K562 (cell line): ENCODE measurements at regions not wholly inside any gene's neighbourhood (a gene's known extent, or its start where the extent isn't known, plus 50 kb on each side); places are given as distances from the start of the nearest gene placed in this dataset.

Experiments
- ATAC-seq: fragments of 200-7000 bp; cut with Tn5 transposase; 3 replicates; pipeline ENCODE4 v1.9.1; 2020; ENCODE audit warnings: moderate library complexity
- BruUV-seq: library from RNA; stranded (reverse); fragments of 400-500 nt; replicated peaks from 2 replicates; lab custom pipeline; 2021; lab: Mats Ljungman, UMichigan
- CTCF ChIA-PET: fragments of 300-600 bp; formaldehyde crosslinking; extraction: SDS; loops from one replicate; lab custom pipeline; 2021; ENCODE audit warnings: low intra/inter-chr PET ratio; lab: Yijun Ruan, JAX
- POLR2A ChIA-PET: fragments of 300-600, 350-650 bp; sonication (Branson Sonifier 250); formaldehyde crosslinking; extraction: SDS; loops from one replicate; lab custom pipeline; 2021; ENCODE audit warnings: antibody characterized with exemption, inconsistent platforms; lab: Yijun Ruan, JAX
- DNase-seq, 4 experiments: peaks; one replicate each; pipeline versions ENCODE4 v3.0.0 to v3.0.0-alpha.2; 2011 to 2018; ENCODE audit warnings: low spot score in 3 of 4, mixed read lengths in 3 of 4; ENCODE audit errors: extremely low read depth in 1 of 4
- FAIRE-seq: peaks from 2 replicates; lab custom pipeline; 2011; peaks lifted over from hg19 to GRCh38; lab: Jason Lieb, UNC
- H2AFZ ChIP-seq: 2 replicates; pipeline ENCODE4 v1.6.0; 2011; ENCODE audit warnings: low read depth, low read length, control low read depth, inconsistent platforms
- H3K27ac ChIP-seq: fragments of 200-600 bp; 3 replicates; pipeline ENCODE4 v1.8.0; 2011; ENCODE audit warnings: low read depth, mild to moderate bottlenecking, control low read depth, inconsistent platforms, low read length, moderate library complexity, mixed read lengths; ENCODE audit errors: extremely low read depth
- H3K27me3 ChIP-seq, 2 experiments: fragments of 300-600 bp in 1 of 2; 2 replicates in 1 of 2; 3 replicates in 1 of 2; pipeline versions ENCODE4 v1.6.0 to v1.8.0; 2011; ENCODE audit warnings: inconsistent platforms in 2 of 2, low read length in 2 of 2, mild to moderate bottlenecking in 1 of 2, mixed read lengths in 1 of 2, moderate library complexity in 1 of 2; ENCODE audit not compliant: control insufficient read depth in 2 of 2, insufficient read depth in 2 of 2
- H3K36me3 ChIP-seq: fragments of 300-600 bp; 3 replicates; pipeline ENCODE4 v1.8.0; 2011; ENCODE audit warnings: mild to moderate bottlenecking, low read length, inconsistent platforms; ENCODE audit not compliant: control insufficient read depth, insufficient read depth
- H3K4me1 ChIP-seq, 2 experiments: fragments of 200-600 bp in 1 of 2; replicated peaks in 1 of 2; 2 replicates in 1 of 2; 3 replicates in 1 of 2; pipeline versions ENCODE4 v1.5.1 to v1.8.0; 2011; ENCODE audit warnings: inconsistent platforms in 2 of 2, low read length in 2 of 2, mild to moderate bottlenecking in 1 of 2, mixed read lengths in 1 of 2, moderate library complexity in 1 of 2; ENCODE audit not compliant: control insufficient read depth in 2 of 2, insufficient read depth in 2 of 2
- H3K4me2 ChIP-seq: 2 replicates; pipeline ENCODE4 v1.6.1; 2011; ENCODE audit warnings: low read length, control low read depth, inconsistent platforms, mixed read lengths; ENCODE audit not compliant: insufficient read depth
- H3K4me3 ChIP-seq: fragments of 200-600 bp; sonication (generic), shearing (Covaris generic); 2 replicates; pipeline ENCODE4 v1.5.1; 2016; ENCODE audit warnings: control low read depth, inconsistent platforms
- H3K79me2 ChIP-seq: fragments of 200-600 bp; 3 replicates; pipeline ENCODE4 v1.8.0; 2011; ENCODE audit warnings: low read length, inconsistent platforms; ENCODE audit not compliant: control insufficient read depth, insufficient read depth
- H3K9ac ChIP-seq, 2 experiments: 2 replicates each; pipeline versions ENCODE4 v1.6.0 to v1.6.1; 2011; ENCODE audit warnings: low read depth in 2 of 2, low read length in 2 of 2, control low read depth in 1 of 2, inconsistent platforms in 1 of 2, mild to moderate bottlenecking in 1 of 2, mixed read lengths in 1 of 2; ENCODE audit not compliant: insufficient read depth in 1 of 2
- H3K9me1 ChIP-seq: one replicate; pipeline ENCODE4 v1.6.0; 2011; ENCODE audit warnings: inconsistent platforms, mild to moderate bottlenecking, low read length, moderate library complexity; ENCODE audit not compliant: control insufficient read depth, insufficient read depth
- H3K9me3 ChIP-seq: replicated peaks from 2 replicates; pipeline ENCODE4 v1.5.1; 2011; ENCODE audit warnings: low read depth, low read length, inconsistent platforms; ENCODE audit not compliant: control insufficient read depth, insufficient read depth
- H4K20me1 ChIP-seq: replicated peaks from 2 replicates; pipeline ENCODE4 v1.6.1; 2011; ENCODE audit warnings: low read length, inconsistent platforms, mixed read lengths; ENCODE audit not compliant: control insufficient read depth, insufficient read depth
- CBFB ChIP-seq: sonication (generic); formaldehyde crosslinking; IDR thresholded peaks from 2 replicates; pipeline ENCODE4 v1.4.0; 2020; ENCODE audit warnings: mild to moderate bottlenecking, missing genetic modification reagents
- EP400 ChIP-seq: fragments of 450-650 bp; IDR thresholded peaks from 2 replicates; pipeline ENCODE4 v1.6.1; 2017; ENCODE audit warnings: antibody characterized with exemption, mild to moderate bottlenecking, moderate library complexity
- HNRNPUL1 ChIP-seq: fragments of 200-400 bp; formaldehyde crosslinking; IDR thresholded peaks from 2 replicates; pipeline ENCODE4 v1.6.1; 2017; ENCODE audit warnings: low read length
- IRF1 ChIP-seq: sonication (generic); formaldehyde crosslinking; IDR thresholded peaks from 2 replicates; pipeline ENCODE4 v1.8.0; 2022; ENCODE audit warnings: missing genetic modification reagents, mild to moderate bottlenecking, borderline replicate concordance
- KHSRP ChIP-seq: fragments of 450-650 bp; IDR thresholded peaks from 2 replicates; pipeline ENCODE4 v1.6.1; 2017
- NFXL1 ChIP-seq: fragments of 450-650 bp; formaldehyde crosslinking; IDR thresholded peaks from 2 replicates; pipeline ENCODE4 v1.4.0; 2021; ENCODE audit warnings: mild to moderate bottlenecking
- PTTG1 ChIP-seq: fragments of 450-650 bp; IDR thresholded peaks from 2 replicates; pipeline ENCODE4 v1.6.1; 2016; ENCODE audit warnings: low read depth, mild to moderate bottlenecking, missing genetic modification characterization, missing compliant biosample characterization
- RCOR1 ChIP-seq, 2 experiments: IDR thresholded peaks; 2 replicates each; pipeline ENCODE4 v1.6.1; 2012; ENCODE audit warnings: low read depth in 2 of 2, low read length in 2 of 2, borderline replicate concordance in 1 of 2, improper control_type of control experiment in 1 of 2
- TCF7L2 ChIP-seq: fragments of 150-350 bp; IDR thresholded peaks from 2 replicates; pipeline ENCODE4 v1.6.1; 2016; ENCODE audit warnings: low read depth, mild to moderate bottlenecking, low read length, moderate library complexity
- ZNF436 ChIP-seq: fragments of 250-450, 450-650 bp; sonication (Bioruptor Pico); formaldehyde crosslinking; IDR thresholded peaks from 2 replicates; pipeline ENCODE4 v1.7.0; 2020; ENCODE audit warnings: mild to moderate bottlenecking
- ZNF695 ChIP-seq: fragments of 450-650 bp; formaldehyde crosslinking; IDR thresholded peaks from 2 replicates; pipeline ENCODE4 v1.4.0; 2020; ENCODE audit warnings: mild to moderate bottlenecking, moderate library complexity
- WGBS: fragments of 100-300 bp; shearing (Covaris generic); methylation state at CpG from one replicate; pipeline ENCODE4 v1.1.6; 2016; ENCODE audit warnings: low coverage, mixed read lengths; ENCODE audit not compliant: insufficient coverage; ENCODE audit errors: missing lambda C conversion rate; 5-methylcytosine and 5-hydroxymethylcytosine counted together
- in situ Hi-C: fragments of 300-500 bp; cut with MboI; formaldehyde crosslinking; loops from 4 replicates; pipeline ENCODE4 v1.15.0; 2018; ENCODE audit warnings: inconsistent platforms, mixed read lengths
- intact Hi-C: fragments of 100-400 bp; cut with micrococcal nuclease; formaldehyde crosslinking; loops from 2 replicates; pipeline ENCODE4 v1.14.2; 2022
- TF ChIP-seq, protein P1 (sequence below): fragments of 450-650 bp; IDR thresholded peaks from 2 replicates; pipeline ENCODE4 v1.6.1; 2014; ENCODE audit warnings: low read depth, mild to moderate bottlenecking, moderate library complexity, borderline replicate concordance

DNA sequence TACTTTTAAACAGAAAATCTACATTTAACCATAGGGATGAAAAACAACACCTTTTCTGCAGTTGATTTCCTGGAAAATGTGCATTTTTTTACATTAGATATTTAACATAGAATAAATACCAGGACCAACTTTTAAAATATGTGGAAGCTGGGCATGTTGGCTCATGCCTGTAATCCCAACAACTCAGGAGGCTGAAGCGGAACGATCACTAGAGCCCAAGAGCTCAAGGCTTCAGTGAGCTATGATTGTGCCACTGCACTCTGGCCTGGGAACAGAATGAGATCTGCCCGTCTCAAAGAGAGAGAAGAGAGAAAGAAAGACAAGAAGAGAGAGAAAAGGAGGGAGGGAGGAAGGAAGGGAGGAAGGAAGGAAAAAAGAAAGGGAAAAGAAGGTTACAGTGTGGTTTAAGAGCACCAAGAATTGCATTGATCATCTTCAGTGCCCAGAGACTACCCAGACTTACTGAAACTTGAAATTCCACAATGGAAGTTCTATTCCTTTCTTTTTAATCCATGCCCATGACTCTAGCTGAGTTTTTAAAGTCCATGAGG, 189.4 kb upstream of the ARID1B start:
- Histone ChIP-seq H3K9ac (no peak overlapping the region), H3K79me2 (no peaks in the 10 kb centered on the region), H4K20me1 (no peaks in the 10 kb centered on the region), H3K27ac (no peak overlapping the region), H3K9me1 (no peaks in the 10 kb centered on the region), H3K4me3 (no peak overlapping the region), H3K9me3 (no peaks in the 10 kb centered on the region), H3K4me1 (no peaks in the 10 kb centered on the region), H2AFZ (no peak overlapping the region), H3K4me2 (no peak overlapping the region), H3K36me3 (no peaks in the 10 kb centered on the region), H3K27me3 (peaks cover 6 to 9% of the 10 kb centered on the region in 2 experiments; a peak in 3 of 5 replicates)
- FAIRE-seq, result no peak
- BruUV-seq, result no TSS peak
- in situ Hi-C loops (no loop called here), intact Hi-C loops (no loop called here)
- POLR2A ChIA-PET, result interaction anchor here (0.9 kb wide), 1 partner anchor 10 kb away, joined by 3 read pairs; no protein-coding TSS in a partner anchor
- no peak for ATAC-seq
- WGBS, result 2% methylated on average over 3 of the region's 3 CpGs
- no peak for TF ChIP-seq TCF7L2
- TF ChIP-seq EP400, result no peak
- TF ChIP-seq, protein P1, sequence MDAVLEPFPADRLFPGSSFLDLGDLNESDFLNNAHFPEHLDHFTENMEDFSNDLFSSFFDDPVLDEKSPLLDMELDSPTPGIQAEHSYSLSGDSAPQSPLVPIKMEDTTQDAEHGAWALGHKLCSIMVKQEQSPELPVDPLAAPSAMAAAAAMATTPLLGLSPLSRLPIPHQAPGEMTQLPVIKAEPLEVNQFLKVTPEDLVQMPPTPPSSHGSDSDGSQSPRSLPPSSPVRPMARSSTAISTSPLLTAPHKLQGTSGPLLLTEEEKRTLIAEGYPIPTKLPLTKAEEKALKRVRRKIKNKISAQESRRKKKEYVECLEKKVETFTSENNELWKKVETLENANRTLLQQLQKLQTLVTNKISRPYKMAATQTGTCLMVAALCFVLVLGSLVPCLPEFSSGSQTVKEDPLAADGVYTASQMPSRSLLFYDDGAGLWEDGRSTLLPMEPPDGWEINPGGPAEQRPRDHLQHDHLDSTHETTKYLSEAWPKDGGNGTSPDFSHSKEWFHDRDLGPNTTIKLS, result no peak
- TF ChIP-seq CBFB (CRISPR knock-in tag), result no peak
- TF ChIP-seq KHSRP, result no peak
- no peak for TF ChIP-seq IRF1 (CRISPR knock-in tag)
- no peak for TF ChIP-seq PTTG1 (tag)
- no peak for TF ChIP-seq ZNF695 (CRISPR knock-in tag)
- TF ChIP-seq NFXL1 (CRISPR knock-in tag), result no peak
- TF ChIP-seq ZNF436 (CRISPR knock-in tag), result no peak
- TF ChIP-seq RCOR1 (IDR thresholded peaks at IDR 0.05; ENCODE audit: borderline replicate concordance in 1 of 2, low read depth in 2 of 2, low read length in 2 of 2), result no peak
- TF ChIP-seq HNRNPUL1, result no peak
- no peak for DNase-seq
- CTCF ChIA-PET, result no interaction called here
